Left kidney (tissue), 1 donor: ENCODE measurements at regions not wholly inside any gene's neighbourhood (a gene's known extent, or its start where the extent isn't known, plus 50 kb on each side); places are given as distances from the start of the nearest gene placed in this dataset.
"Not testable (repeated sequence)": the region's sequence is repeated elsewhere in the genome, so short reads cannot be mapped to it uniquely, and the experiment has no call there.

ENCODE experiments used
- DNase-seq: peaks from one replicate; pipeline ENCODE4 v3.0.0-alpha.2; 2013

- DNase-seq: no peak
Observed at GRCh38 chr12:34097213-34097612, 74.9 kb downstream of the ALG10 start.

DNA sequence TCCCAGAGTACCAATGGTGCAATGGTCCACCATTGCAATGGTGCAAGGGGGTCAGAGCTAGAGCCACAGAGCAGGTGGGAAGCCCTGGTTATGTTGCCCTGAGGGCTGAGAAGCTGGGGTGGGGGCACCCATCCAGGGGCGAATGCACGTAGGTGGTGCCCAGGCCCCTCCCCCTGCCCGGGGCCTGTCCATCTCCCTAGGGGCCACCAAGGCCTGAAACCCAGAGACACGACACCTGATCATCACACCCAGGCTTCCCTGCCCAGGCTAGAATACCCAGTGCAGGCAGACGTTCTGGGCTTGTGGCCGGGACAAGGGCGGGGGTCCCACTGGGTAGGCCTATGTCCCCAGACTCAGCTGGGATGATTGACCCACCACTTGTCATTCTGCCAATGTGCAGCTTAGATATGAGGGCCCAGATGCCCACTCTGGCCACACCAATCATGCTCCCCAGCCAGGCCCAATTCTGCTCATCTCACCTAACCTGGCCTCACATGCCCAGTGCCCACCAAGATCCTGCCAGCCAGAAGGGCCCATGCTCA is 83.2 kb downstream of the ALG10 start:
- DNase-seq: no peak

DNA sequence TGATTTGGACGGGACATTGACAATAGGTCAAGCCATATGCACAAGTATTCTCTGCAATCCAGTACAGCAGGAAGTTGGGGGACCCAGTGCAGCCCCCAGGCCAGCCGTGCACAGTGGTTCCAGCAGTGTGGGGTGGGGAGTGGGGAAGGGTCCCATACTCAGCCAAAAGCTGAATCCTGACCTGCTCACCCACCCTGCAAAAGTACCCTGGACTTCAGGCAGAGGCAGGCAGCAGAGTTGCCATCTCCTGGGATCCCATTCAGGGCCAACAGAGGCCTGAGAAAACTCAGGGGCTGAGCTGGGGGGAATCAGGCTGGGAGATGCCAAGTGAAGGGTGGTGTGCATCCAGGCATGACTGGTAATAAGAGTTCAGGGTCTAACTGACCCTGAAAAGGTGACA is 83.9 kb downstream of the ALG10 start:
- DNase-seq: no peak

DNA sequence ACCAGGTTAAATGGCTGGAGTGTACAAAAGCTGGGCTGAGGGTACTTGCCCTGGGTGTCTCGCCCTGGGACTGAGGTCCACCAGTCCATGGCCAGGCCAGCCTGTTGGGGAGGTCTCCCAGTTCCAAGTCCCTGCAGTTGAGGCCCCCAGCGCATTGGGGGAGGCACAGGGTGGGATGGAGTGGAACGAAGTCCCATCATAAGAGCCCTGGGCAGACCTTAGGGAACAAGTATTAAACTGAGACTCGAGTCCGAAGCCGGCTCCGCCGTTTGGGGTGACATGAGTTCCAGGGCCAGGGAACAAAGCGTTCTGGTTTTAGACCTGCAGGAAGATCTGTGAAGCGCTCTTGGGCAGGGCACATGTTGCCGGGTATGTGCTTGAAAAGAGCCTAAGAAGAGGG is 84.7 kb downstream of the ALG10 start:
- DNase-seq: no peak

- DNase-seq: no peak
Observed at GRCh38 chr12:34107781-34108404, 85.6 kb downstream of the ALG10 start.

- DNase-seq: no peak
Observed at GRCh38 chr12:34108405-34108803, 86.1 kb downstream of the ALG10 start.

DNA sequence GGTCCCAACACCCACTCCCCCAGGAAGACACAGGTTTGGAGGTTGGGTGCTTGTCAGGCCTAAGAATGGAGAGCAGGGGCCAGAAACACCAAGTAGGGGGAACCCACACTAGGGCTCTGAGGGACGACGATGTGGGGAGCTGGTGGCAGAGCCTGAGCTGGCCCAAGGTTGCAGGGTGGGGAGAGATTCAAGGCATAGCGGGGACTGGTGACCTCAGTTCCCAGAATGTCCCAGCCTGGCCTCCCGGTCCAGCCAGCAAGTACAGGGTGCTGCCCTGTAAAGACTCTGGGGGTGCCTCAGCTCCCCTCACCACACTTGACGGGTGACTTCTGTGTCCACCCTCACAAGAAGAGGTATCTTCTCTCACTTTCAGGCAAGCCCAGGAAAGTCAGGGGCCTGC is 86.7 kb downstream of the ALG10 start:
- DNase-seq: no peak

GRCh38 chr12:34109390-34109789 is 87.1 kb downstream of the ALG10 start:
- no peak for DNase-seq

GRCh38 chr12:34109909-34110531 is 87.7 kb downstream of the ALG10 start:
- DNase-seq: not testable (repeated sequence)

DNA sequence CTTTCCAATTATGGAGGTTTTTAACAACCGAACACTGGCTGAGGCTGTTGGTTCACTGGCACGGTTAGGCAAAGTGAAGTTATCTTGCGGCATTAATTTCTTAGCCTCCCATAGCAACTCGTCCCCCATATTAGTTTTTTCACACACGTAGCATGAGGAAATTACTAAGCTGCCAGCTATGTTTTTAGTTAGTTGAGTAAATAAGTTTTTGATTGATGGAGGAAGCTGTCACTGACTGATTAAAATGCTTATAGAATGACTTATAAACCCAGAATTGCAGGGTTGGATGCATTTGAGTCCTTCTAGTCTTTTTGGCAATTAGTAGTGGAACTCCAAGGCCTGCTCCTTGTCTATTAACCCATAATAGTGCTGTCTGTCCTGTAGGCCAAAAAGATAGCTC is 97.1 kb downstream of the ALG10 start:
- DNase-seq: no peak

GRCh38 chr12:34121360-34121759 is 99.1 kb downstream of the ALG10 start:
- DNase-seq: no peak

DNA sequence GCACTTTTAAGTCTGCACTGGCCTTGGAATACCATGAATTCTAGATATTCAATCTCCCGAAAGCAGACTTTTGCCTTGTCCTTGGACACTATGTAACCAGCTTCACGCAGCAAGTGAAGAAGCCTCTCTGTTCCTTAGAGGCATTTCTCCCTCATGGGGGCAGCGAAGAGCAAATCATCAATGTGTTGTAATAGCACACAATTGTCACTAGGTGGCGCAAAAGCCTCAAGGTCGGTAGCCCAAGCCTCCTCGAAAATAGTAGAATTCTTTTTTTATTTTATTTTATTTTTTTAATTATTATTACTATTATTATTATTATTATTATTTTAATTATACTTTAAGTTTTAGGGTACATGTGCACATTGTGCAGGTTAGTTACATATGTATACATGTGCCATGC is 100.8 kb downstream of the ALG10 start:
- DNase-seq: not testable (repeated sequence)

DNA sequence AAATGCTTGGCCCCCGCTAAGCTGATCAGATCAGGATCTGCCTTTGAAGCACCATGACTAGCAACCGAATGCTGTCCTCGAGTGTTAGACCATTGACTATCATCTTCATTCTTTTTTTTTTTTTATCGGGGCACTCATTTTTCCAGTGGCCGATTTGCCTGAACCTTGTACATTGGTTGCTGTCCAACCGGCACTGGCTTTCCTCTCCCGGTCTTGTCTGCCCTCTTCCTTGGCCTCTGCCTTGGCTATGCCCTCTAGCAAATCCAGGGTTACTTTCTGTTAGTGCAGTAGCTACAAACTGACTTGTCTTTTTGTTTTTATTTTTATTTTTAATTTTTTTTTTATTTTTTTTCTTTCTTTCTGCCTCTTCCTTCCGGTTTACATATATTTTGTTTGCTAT is 102.3 kb downstream of the ALG10 start:
- DNase-seq: no peak

DNA sequence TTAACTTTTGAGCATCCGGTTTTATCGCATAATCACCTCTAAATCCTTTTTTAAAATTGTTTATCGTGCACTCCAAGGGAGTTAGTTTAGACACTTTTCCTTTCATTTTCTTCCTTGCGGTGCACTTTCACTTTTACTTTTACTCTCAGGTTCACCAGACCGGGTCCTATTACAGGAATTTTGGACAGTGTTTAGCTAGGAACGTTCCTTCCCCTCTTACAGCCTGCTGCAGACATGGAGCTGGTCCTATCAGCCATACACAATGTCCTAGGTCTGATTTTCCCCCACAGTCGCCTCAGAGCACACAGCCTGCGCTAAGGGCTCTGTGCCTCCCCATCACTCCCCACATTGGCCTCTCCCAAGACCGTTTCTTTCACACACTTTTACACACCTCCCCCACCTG is 103.9 kb downstream of the ALG10 start:
- DNase-seq: no peak

- no peak for DNase-seq
Observed at GRCh38 chr12:34126805-34127204, 104.5 kb downstream of the ALG10 start.

- DNase-seq: not testable (repeated sequence)
Observed at GRCh38 chr12:34127379-34127778, 105.1 kb downstream of the ALG10 start.

DNA sequence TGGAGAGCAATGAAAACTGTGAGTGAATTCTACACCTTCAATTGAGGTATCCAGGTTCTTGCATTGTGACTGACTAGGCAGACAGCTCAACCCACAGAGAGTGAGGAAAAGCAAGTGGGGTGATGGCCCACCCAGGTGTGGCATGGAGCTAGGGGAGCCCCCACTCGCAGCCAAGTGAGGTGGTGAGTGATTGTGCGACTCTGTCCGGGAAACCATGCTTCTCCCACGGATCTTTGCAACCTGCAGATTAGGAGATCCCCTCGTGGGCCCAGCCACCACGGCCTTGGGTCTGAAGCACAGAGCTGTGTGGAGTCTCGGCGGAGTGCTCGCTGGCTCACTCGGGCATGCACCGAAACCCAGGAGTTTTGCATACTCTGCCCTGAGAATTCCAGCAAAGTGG is 120.1 kb downstream of the ALG10 start:
- DNase-seq: no peak

DNA sequence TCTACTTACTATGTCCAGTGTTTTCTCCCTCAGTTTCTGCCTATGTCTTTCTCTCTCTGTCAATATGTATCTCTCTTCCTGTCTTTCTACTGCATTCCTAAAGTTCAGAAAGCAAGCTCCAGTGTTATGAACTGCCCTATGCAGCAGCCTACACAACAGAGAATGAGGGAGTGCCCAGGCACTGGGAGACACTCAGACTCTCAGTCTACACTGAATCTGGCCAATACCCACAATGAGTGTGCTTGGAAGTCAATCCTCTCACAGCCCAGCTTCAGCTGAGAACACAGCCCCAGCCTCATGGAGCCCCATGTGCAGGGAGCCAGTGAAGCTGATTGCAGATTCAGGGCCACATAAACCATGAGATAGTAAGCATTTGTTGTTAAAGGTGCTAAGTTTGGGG is 128.7 kb downstream of the ALG10 start:
- DNase-seq: no peak

DNA sequence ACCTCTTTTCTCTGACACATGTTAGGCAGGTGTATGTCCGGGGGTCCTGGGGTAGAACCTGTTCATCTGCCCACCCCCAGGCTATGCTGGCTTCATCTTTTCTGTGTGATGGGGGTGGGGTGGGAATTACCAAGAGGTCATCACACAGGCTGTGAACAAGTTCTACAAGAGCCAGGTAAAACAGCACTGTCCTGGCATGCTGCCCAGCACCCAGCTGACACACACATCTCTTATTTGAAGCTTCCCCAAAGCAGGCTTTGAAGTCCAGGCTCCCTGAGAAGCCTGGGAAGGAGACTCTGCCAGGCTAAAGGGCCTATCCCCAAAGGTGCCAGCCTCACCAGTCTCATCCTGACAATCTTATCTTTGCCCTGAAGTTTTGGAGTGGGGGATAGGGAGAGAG is 141.1 kb downstream of the ALG10 start:
- DNase-seq: no peak

DNA sequence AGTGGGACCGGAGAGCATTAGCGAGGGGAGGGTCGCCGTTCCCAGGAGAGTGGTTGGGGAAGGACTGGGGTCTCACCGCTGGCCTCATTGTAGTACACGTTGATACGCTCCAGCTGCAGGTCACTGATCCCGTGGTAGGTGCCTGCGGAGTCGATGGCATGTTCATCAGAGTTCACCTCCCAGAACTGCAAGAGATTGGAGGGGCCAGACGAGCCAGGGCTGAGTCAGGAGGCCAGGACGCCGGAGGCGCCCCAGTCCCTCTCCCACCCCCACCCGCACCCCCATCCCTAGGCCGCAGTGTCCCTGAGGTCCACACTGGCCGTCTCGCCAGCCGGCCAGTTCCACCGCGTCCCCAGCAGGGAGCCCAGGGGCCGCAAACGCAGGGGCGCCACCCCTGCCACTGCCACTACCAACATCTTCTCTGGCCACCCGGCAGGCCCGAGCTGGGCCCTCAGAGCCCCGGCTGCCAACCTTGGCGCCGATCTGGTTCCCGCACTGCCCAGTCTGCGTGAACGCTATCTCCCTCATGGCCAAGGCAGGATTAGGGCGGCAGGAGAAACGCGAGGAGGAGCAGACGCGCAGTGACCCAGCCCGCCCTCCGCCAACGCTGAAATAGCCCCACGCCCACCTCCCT is 144.2 kb downstream of the ALG10 start:
- no peak for DNase-seq

- DNase-seq: not testable (repeated sequence)
Observed at GRCh38 chr12:34168507-34168906, 146.2 kb downstream of the ALG10 start.

DNA sequence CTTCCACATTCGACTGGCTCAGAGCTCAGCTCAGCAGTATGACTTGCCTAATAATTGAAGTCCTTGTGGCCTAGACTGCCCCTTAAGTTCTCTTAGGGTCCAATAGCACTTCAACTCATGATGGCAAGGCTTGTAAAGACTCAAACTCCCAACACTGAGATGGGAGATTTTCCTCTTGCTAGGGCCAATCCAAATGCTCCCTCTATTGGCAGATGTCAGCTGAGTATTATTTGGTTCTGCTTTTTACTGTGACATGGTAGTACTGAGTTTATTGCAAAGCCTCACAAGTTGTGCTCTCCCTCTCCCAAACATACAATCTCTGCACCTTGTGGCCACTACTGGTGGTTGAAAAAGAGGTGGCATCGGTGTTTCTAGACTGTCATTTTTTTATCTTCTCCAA is 164.2 kb downstream of the ALG10 start:
- DNase-seq: no peak

GRCh38 chr12:34188974-34189373 is 166.7 kb downstream of the ALG10 start:
- DNase-seq: no peak

DNA sequence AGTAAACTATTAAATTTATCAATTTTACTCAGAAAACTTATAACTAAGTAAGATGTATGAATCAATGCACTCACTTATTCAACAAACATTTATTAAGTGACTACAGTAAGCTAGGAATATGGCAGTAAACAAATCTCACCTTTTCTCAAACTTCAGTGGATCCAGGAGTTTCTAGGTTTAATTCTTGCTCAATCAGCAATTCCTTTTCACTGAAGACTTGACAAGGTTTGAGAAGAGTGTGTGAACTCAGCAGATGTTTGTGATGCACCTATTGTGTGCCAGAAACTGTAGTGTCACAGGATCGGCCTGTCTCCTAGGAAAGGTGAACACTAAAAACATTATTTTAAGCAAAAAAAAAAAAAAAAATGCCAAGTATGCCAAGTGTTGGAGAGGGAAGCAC is 167.8 kb downstream of the ALG10 start:
- DNase-seq: no peak
